ENCODE measurements at regions not wholly inside any gene's neighbourhood (a gene's known extent, or its start where the extent isn't known, plus 50 kb on each side); places are given as distances from the start of the nearest gene placed in this dataset.

DNA sequence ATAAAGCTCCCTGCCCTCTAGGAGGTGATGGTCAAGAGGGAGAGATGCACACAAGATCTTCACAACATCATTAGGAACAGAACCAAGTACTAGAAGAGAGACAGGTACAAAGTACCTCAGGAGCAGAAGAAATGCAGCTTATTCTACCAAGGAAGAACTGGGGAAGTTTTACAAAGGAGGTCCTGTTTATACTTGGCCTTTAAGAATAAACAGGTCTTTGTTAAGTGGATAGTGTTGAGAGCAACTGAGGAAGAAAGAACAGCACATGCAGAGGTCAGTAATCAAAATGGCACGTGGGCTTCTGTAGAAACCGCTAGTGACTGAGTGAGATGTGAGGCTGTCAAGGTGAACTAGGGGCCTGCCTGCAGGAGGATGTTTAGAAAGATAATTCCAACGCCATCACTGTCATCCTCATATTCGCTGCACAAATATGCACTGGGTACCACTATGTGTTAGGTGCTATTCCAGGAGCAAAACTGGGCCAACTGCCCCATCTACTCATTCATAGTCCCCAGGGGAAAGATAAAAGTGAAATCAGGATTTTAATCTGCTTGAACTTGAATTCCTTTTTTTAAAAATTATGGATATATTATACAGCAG is 61.1 kb downstream of the ID4 start:
- TF ChIP-seq, protein P1, sequence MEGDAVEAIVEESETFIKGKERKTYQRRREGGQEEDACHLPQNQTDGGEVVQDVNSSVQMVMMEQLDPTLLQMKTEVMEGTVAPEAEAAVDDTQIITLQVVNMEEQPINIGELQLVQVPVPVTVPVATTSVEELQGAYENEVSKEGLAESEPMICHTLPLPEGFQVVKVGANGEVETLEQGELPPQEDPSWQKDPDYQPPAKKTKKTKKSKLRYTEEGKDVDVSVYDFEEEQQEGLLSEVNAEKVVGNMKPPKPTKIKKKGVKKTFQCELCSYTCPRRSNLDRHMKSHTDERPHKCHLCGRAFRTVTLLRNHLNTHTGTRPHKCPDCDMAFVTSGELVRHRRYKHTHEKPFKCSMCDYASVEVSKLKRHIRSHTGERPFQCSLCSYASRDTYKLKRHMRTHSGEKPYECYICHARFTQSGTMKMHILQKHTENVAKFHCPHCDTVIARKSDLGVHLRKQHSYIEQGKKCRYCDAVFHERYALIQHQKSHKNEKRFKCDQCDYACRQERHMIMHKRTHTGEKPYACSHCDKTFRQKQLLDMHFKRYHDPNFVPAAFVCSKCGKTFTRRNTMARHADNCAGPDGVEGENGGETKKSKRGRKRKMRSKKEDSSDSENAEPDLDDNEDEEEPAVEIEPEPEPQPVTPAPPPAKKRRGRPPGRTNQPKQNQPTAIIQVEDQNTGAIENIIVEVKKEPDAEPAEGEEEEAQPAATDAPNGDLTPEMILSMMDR (IDR thresholded peaks at IDR 0.05) = no peak
- TF ChIP-seq POLR2AphosphoS5 (IDR thresholded peaks at IDR 0.05) = no peak
- TF ChIP-seq POLR2A (IDR thresholded peaks at IDR 0.05) = no peak

Measured in suprapubic skin (tissue), 4 donors.